NT2/D1 (cell line): ENCODE measurements at regions not wholly inside any gene's neighbourhood (a gene's known extent, or its start where the extent isn't known, plus 50 kb on each side); places are given as distances from the start of the nearest gene placed in this dataset.

Experiments used
- DNase-seq: peaks from one replicate; pipeline ENCODE4 v3.0.0-alpha.2; 2011; ENCODE audit warnings: low read depth, low spot score
- H3K27me3 ChIP-seq: 2 replicates; pipeline ENCODE4 v1.6.0; 2011; ENCODE audit warnings: mild to moderate bottlenecking; ENCODE audit not compliant: insufficient read length, insufficient read depth
- H3K36me3 ChIP-seq: 2 replicates; pipeline ENCODE4 v1.6.1; 2011; ENCODE audit warnings: mild to moderate bottlenecking, low read length, mixed read lengths; ENCODE audit not compliant: insufficient read depth, insufficient read length
- H3K4me1 ChIP-seq: 2 replicates; pipeline ENCODE4 v1.5.1; 2011; ENCODE audit not compliant: insufficient read depth, insufficient read length
- H3K4me3 ChIP-seq: 2 replicates; pipeline ENCODE4 v1.5.1; 2011; ENCODE audit warnings: low read depth; ENCODE audit not compliant: insufficient read length
- H3K9ac ChIP-seq: 2 replicates; pipeline ENCODE4 v1.6.0; 2011; ENCODE audit warnings: low read depth; ENCODE audit not compliant: insufficient read length
- H3K9me3 ChIP-seq: 2 replicates; pipeline ENCODE4 v1.5.1; 2011; ENCODE audit warnings: mild to moderate bottlenecking, low read length; ENCODE audit not compliant: insufficient read depth
- SUZ12 ChIP-seq: IDR thresholded peaks from 2 replicates; pipeline ENCODE4 v1.6.1; 2011; ENCODE audit not compliant: insufficient read length, insufficient read depth; ENCODE audit errors: extremely low read depth
- YY1 ChIP-seq: IDR thresholded peaks from 2 replicates; pipeline ENCODE4 v1.6.1; 2011; ENCODE audit not compliant: insufficient read length, insufficient read depth
- ZNF274 ChIP-seq: IDR thresholded peaks from 2 replicates; pipeline ENCODE4 v1.6.1; 2011; ENCODE audit warnings: mild to moderate bottlenecking, low read depth, low read length

DNA sequence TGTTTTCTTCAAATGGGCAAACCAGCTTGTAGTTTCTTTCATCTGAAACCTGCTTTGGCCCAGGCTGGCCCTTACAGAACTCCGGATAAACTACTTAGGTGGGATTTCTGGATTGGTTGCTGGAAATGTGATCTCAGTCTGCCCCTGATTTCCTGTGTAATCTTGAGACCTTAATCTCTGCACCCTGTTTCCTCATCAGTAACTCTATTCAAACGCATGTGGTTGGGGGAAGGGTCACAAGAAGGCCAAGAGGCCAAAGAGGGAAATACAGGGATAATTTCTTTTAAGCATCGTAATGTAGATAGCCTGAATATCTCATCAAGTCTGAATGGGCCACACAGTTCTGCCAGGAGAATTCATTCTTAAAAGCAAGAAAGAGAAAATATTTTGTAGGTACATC is 483.6 kb downstream of the LTN1 start:
- TF ChIP-seq ZNF274 = no peak
- TF ChIP-seq SUZ12 = no peak
- no peak for TF ChIP-seq YY1

DNA sequence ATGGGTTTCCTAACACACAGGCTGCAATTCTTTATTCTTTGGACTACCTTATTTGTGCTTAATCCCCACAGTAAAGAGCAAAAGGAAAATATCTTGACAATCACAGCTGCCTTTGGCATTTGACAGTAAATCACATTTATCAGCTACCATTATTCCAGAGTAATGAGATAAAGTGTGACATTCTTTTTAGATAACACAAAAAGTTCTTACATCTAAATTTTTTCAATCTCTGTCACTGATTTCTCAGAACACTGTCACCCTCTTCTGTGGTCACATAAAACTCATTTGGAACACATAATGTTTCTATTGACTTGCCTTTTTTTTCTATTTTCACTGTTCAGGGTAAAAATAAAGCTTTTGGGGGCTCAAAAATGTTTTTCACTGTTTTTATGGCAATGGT is 484.6 kb downstream of the LTN1 start:
- no peak for DNase-seq
- Histone ChIP-seq H3K4me1 (no peaks in the 10 kb centered on the region), H3K9ac (no peak overlapping the region), H3K27me3 (no peaks in the 10 kb centered on the region), H3K36me3 (no peaks in the 10 kb centered on the region), H3K9me3 (peaks cover 8% of the 10 kb centered on the region; the same call in 1 of the 2 replicates), H3K4me3 (no peak overlapping the region)
- TF ChIP-seq ZNF274 (no peak), YY1 (no peak), SUZ12 (no peak)

More for the DNA sequence above, 483.6 kb downstream of the LTN1 start:
- Histone ChIP-seq H3K4me1 (no peaks in the 10 kb centered on the region), H3K36me3 (no peaks in the 10 kb centered on the region), H3K9me3 (peaks cover 8% of the 10 kb centered on the region; the same call in 1 of the 2 replicates), H3K27me3 (no peaks in the 10 kb centered on the region), H3K4me3 (no peak overlapping the region), H3K9ac (no peak overlapping the region)
- no peak for DNase-seq

DNA sequence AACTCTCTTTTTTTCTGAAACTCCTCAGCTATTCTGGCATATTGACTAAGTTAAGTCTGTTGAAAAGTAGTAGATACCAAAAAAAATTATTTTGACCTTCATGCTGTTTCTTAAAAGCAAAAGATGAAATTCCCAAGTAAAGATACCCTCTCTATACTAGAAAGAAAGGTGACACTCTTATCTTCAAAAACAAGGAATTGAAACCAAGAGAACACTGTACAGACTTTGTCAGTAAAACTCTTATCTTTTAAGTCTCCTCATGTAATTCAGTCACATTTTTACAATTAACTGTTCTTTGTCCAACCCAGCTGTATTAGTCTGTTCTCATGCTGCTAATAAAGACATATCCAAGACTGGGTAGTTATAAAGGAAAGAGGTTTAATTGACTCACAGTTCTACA is 496.2 kb downstream of the LTN1 start:
- Histone ChIP-seq H3K4me1 (no peaks in the 10 kb centered on the region), H3K9me3 (no peaks in the 10 kb centered on the region), H3K36me3 (no peaks in the 10 kb centered on the region), H3K4me3 (no peak overlapping the region), H3K27me3 (no peaks in the 10 kb centered on the region), H3K9ac (no peak overlapping the region)
- TF ChIP-seq YY1 (no peak), ZNF274 (no peak), SUZ12 (no peak)
- DNase-seq = no peak

DNA sequence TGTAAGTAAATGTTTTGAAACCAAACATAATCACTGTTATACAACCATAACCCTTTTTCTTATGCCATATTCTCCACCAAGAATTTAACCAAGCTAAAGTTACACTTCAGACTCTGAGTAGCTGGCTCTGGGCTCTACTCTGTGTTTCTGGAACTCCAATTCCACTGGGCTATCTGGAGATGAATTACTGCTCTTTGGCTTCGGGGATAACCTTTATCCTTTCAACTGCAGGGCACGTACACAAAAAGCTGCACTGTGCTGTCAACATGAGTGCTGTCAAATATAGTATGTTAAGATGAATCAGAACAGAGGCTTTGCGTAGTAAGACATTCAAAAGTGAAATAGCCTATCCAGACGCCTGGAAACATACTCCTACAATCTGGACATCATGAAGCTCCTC is 500.6 kb downstream of the LTN1 start:
- no peaks in the 10 kb centered on the region for H3K27me3 ChIP-seq
- no peak overlapping the region for H3K4me3 ChIP-seq
- TF ChIP-seq YY1 (no peak), ZNF274 (no peak), SUZ12 (no peak)
- no peak overlapping the region for H3K9ac ChIP-seq
- H3K4me1 ChIP-seq = no peaks in the 10 kb centered on the region
- H3K36me3 ChIP-seq = no peaks in the 10 kb centered on the region
- H3K9me3 ChIP-seq = no peaks in the 10 kb centered on the region
- DNase-seq = no peak

DNA sequence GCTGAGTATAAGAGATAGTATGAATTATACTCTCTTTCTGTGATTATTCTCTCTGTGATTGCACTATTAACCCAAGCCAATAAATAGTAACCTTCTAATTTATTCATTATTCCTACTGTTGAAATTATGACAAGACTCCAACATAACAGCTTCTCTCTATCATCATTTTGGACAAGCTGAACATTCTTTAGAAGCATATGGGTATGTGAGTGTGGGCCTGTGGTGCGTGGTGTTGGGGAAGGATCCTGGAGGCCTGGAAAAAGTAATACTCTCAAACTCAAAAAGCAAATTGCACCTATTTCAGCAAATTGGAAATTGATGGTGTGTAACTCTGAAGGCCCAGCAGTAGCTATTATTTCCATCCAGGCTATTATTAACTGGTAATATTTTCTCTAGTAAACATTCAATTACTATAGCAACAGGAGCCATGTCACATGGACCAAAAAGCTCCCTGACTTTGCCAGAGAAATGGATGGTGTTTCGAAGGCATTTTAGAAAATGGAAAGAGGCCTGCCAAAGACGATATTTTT is 502.8 kb downstream of the LTN1 start:
- Histone ChIP-seq H3K4me1 (no peaks in the 10 kb centered on the region), H3K36me3 (no peaks in the 10 kb centered on the region), H3K9me3 (no peaks in the 10 kb centered on the region), H3K4me3 (no peak overlapping the region), H3K27me3 (no peaks in the 10 kb centered on the region), H3K9ac (no peak overlapping the region)
- TF ChIP-seq YY1 = no peak
- TF ChIP-seq ZNF274 = no peak
- TF ChIP-seq SUZ12 = no peak
- no peak for DNase-seq

DNA sequence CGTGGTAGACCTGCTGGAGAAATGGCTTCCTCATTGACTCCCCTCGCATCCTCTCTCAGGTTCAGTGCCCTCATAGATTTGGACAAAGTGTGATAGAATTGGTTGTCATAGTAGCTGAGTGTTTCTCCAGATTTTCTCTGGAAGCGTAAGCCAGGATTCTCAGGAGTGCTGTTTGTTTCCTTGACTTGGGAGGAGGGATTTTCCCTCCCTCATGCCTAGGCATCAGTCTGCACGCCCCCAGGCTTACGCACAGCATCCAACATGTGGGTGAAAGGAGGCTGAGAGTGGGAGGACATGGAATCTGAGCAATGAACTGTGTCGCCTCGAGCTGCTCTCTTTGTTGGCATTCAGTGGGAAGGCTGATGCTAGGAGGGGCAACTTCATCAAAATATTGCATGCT is 503.5 kb downstream of the LTN1 start:
- Histone ChIP-seq H3K9ac (no peak overlapping the region), H3K4me3 (no peak overlapping the region), H3K4me1 (no peaks in the 10 kb centered on the region), H3K9me3 (no peaks in the 10 kb centered on the region), H3K36me3 (no peaks in the 10 kb centered on the region), H3K27me3 (no peaks in the 10 kb centered on the region)
- TF ChIP-seq ZNF274 = no peak
- TF ChIP-seq YY1 = no peak
- no peak for TF ChIP-seq SUZ12
- DNase-seq = no peak

DNA sequence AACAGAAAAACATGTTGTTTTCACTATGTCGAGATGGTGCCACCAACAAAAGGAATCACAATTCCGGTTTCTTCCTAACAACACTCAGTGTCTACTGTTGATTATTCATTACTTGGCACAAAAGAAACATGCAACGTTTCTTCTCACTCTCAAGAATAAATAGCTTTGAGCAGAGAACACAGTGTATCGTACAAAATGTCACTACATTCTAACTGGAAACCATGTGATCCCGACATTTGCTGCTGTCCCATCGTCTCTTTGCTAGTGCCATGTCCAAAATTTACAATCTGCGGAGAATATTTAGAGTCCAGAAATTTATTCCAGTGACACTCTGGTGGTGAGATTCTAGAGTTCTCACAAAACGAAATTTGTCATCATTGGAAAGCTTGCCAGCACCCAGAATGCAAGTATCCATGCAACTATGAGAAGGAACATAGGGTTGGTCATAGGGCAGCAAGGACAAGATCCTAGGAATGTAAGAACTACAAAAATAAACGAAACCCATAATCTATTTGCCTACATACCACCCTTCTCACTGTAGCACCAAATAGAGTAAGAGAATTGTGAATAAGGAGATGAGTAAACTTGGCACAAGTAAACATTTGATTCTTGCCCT is 505.1 kb downstream of the LTN1 start:
- Histone ChIP-seq H3K9me3 (no peaks in the 10 kb centered on the region), H3K36me3 (no peaks in the 10 kb centered on the region), H3K27me3 (no peaks in the 10 kb centered on the region), H3K4me1 (no peaks in the 10 kb centered on the region), H3K9ac (no peak overlapping the region), H3K4me3 (no peak overlapping the region)
- no peak for DNase-seq
- TF ChIP-seq SUZ12 (no peak), YY1 (no peak), ZNF274 (no peak)
